Duodenal mucosa (tissue), 2 donors: ENCODE measurements at regions not wholly inside any gene's neighbourhood (a gene's known extent, or its start where the extent isn't known, plus 50 kb on each side); places are given as distances from the start of the nearest gene placed in this dataset.

ENCODE experiments used
- H3K27ac ChIP-seq: one replicate; pipeline ENCODE4 v1.7.0; 2013; ENCODE audit warnings: low read depth, low read length
- H3K27me3 ChIP-seq, 2 donors: one replicate each; pipeline ENCODE4 v1.7.0; 2013; ENCODE audit warnings: low read length in 2 of 2, control low read depth in 1 of 2; ENCODE audit not compliant: insufficient read depth in 2 of 2, control insufficient read depth in 1 of 2
- H3K36me3 ChIP-seq, 2 donors: one replicate each; pipeline ENCODE4 v1.7.0; 2013; ENCODE audit warnings: low read length in 2 of 2, control low read depth in 1 of 2; ENCODE audit not compliant: insufficient read depth in 2 of 2, control insufficient read depth in 1 of 2
- H3K4me1 ChIP-seq, 2 donors: one replicate each; pipeline ENCODE4 v1.7.0; 2013; ENCODE audit warnings: low read length in 2 of 2, control low read depth in 1 of 2; ENCODE audit not compliant: insufficient read depth in 2 of 2, control insufficient read depth in 1 of 2
- H3K4me3 ChIP-seq, 2 donors: one replicate each; pipeline ENCODE4 v1.7.0; 2013; ENCODE audit warnings: low read length in 2 of 2, low read depth in 1 of 2
- H3K9ac ChIP-seq, 2 donors: one replicate each; pipeline ENCODE4 v1.7.0; 2013; ENCODE audit warnings: low read length in 2 of 2, low read depth in 1 of 2
- H3K9me3 ChIP-seq, 2 donors: one replicate each; pipeline ENCODE4 v1.7.0; 2013; ENCODE audit warnings: low read length in 2 of 2, control low read depth in 1 of 2; ENCODE audit not compliant: control insufficient read depth in 1 of 2

DNA sequence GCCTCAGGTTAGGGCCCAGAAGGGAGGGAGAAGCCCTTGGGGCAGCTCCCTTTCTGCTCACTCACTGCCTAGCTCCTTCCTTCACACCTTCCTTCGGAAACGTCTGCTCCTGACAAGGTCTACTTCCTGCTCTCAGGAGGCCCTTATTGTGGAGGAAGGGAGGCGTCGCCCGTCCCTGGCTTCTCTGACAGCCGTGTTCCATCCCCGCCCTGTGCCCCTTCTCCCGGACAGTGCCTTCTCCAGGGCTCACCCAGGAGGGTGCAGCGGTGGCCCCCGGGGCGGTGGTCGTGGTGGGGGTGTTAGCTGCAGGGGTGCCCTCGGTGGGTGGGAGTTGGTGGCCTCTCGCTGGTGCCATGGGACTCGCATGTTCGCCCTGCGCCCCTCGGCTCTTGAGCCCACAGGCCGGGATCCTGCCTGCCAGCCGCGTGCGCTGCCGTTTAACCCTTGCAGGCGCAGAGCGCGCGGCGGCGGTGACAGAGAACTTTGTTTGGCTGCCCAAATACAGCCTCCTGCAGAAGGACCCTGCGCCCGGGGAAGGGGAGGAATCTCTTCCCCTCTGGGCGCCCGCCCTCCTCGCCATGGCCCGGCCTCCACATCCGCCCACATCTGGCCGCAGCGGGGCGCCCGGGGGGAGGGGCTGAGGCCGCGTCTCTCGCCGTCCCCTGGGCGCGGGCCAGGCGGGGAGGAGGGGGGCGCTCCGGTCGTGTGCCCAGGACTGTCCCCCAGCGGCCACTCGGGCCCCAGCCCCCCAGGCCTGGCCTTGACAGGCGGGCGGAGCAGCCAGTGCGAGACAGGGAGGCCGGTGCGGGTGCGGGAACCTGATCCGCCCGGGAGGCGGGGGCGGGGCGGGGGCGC is 231.9 kb downstream of the SEC14L1 start:
- Histone ChIP-seq H3K9ac (peak overlapping the region; percentile 61 to 76), H3K27ac (peak overlapping the region; percentile 30), H3K4me1 (peaks cover 39 to 53% of the 10 kb centered on the region in 2 donors), H3K36me3 (no peaks in the 10 kb centered on the region), H3K4me3 (peak overlapping the region; percentile 74 to 75), H3K27me3 (no peaks in the 10 kb centered on the region), H3K9me3 (no peaks in the 10 kb centered on the region)

DNA sequence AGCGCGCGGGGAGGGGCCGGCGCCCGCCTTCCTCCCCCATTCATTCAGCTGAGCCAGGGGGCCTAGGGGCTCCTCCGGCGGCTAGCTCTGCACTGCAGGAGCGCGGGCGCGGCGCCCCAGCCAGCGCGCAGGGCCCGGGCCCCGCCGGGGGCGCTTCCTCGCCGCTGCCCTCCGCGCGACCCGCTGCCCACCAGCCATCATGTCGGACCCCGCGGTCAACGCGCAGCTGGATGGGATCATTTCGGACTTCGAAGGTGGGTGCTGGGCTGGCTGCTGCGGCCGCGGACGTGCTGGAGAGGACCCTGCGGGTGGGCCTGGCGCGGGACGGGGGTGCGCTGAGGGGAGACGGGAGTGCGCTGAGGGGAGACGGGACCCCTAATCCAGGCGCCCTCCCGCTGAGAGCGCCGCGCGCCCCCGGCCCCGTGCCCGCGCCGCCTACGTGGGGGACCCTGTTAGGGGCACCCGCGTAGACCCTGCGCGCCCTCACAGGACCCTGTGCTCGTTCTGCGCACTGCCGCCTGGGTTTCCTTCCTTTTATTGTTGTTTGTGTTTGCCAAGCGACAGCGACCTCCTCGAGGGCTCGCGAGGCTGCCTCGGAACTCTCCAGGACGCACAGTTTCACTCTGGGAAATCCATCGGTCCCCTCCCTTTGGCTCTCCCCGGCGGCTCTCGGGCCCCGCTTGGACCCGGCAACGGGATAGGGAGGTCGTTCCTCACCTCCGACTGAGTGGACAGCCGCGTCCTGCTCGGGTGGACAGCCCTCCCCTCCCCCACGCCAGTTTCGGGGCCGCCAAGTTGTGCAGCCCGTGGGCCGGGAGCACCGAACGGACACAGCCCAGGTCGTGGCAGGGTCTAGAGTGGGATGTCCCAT is 232.8 kb downstream of the SEC14L1 start:
- H3K9ac ChIP-seq = peak overlapping the region; percentile 60 to 61
- no peaks in the 10 kb centered on the region for H3K27me3 ChIP-seq
- peak overlapping the region; percentile 73 to 76 for H3K4me3 ChIP-seq
- peak overlapping the region; percentile 81 for H3K27ac ChIP-seq
- H3K9me3 ChIP-seq = no peaks in the 10 kb centered on the region
- H3K4me1 ChIP-seq = peaks cover 44 to 53% of the 10 kb centered on the region in 2 donors
- no peaks in the 10 kb centered on the region for H3K36me3 ChIP-seq

DNA sequence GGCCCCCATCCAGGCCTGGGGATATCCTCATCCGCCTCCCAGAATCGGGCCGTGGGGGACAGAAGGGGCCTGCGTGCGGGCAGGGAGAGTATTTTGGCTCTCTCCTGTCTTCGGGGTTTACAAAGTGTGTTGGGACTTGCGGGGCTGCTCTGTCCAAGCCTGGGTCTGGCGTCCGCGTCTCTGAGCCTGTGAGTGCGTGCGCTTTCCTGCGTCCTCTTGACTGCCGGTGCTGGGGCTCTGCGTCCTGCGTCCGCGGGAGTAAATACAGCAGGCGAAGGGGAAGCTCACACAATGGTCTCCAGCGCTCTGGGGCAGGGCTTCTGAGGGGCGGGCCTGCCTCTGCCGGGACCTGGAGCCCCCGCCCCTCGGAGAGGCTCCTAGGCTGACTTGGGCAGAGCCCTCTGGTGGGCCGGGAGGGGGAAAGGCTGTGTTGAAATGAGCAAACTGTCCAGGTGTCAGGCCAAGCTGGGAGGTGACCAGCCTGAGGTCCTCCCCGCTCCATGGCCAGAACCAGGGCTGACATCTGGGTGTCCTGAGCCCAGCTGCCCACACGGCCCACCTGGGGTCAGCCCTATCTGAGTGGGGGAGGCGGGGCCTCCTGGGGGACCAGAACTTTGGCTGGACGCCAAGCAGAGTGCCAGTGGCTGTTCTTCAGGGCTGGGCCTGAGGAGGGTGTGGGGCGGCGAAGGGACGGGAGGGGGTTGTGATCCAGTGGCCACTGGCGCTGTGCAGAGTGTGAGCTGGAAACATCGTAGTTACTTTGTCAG is 233.6 kb downstream of the SEC14L1 start:
- Histone ChIP-seq H3K4me3 (peak overlapping the region; percentile 73 to 76), H3K4me1 (peaks cover 51 to 58% of the 10 kb centered on the region in 2 donors), H3K27ac (peak overlapping the region; percentile 81), H3K9me3 (no peaks in the 10 kb centered on the region), H3K27me3 (no peaks in the 10 kb centered on the region), H3K9ac (peak overlapping the region; percentile 60 to 61), H3K36me3 (no peaks in the 10 kb centered on the region)

DNA sequence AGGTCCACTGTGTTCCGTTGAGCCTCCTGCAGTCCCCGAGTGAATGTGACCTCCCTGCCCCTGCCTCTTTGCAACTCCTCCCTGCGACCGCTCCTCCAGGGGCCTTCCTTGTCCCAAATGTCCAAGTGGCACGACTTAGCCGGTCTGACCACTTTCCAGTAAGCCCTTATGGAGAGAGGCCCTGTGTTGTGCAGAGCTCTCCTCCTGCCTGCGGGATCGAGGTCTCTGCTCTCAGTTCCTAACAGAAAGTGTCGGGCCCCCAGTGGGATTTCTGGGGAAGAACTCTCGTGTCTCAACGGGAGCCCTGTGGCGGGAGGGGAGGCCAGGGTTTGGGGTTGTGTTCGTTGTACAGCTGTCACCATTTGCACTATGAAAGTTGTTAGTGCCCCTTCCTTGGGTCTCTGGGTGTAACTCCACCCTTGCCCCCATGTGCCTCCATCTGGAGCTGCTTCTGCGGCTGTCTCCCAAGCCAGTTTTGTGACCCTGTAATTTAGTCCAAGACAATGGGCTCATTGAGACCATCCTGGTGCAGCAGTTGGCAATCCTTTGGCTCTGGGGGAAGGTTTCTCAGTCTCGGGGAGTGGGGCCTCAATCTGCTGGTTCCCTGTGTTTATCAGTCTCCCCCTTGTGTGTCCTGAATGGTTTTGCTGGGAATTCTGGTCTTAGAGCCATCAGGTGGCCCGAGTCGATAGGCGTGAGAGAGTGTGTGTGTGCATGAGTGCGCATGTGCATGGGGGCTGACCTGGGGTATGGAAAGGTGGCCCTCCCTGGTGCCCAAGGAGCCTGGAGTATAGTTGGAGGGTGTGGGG is 234.5 kb downstream of the SEC14L1 start:
- peak overlapping the region; percentile 81 for H3K27ac ChIP-seq
- peaks cover 51 to 60% of the 10 kb centered on the region in 2 donors for H3K4me1 ChIP-seq
- H3K27me3 ChIP-seq = no peaks in the 10 kb centered on the region
- H3K36me3 ChIP-seq = no peaks in the 10 kb centered on the region
- H3K4me3 ChIP-seq = peak overlapping the region; percentile 73 to 76
- no peaks in the 10 kb centered on the region for H3K9me3 ChIP-seq
- peak overlapping the region; percentile 38 to 61 for H3K9ac ChIP-seq

DNA sequence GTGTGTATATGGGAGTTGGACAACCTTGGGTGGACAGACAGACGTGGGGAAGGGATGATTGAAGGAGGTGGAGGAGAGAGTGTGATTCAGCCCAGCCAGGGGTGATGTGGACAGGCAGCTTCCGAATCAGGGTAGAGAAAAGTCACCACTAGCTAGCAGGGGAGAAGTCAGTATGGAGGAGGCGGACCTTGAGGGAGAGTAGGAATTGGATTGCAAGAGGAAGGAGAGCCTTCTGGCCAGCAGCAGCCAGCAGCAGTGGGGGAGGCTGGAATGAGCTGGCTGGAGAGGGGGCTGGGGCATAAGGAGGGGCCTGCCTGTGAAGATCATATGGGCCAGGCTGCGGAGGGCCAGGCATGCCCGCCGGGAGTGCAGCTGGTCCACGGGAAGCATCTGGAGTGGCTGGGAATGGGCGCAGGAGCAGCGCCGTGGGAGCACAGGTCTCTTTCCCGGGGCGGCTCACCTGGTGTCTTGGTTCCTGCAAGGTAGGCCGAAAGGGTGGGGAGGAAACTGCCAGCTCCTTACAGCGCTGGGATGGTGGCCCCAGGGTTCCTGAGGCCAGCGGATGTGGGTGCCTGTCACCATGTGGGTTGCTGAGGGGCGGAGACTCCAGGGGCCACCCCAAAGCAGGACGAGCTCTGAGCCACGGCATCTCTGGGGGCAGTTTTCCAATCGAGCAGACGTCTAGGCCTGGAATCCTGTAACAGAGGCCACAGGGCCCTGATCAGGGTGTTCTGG is 235.3 kb downstream of the SEC14L1 start:
- Histone ChIP-seq H3K27me3 (no peaks in the 10 kb centered on the region), H3K4me1 (peaks cover 52 to 55% of the 10 kb centered on the region in 2 donors), H3K9ac (peak overlapping the region in 1 of 2 donors; percentile 38), H3K4me3 (peak overlapping the region; percentile 73 to 76), H3K27ac (no peak overlapping the region), H3K9me3 (no peaks in the 10 kb centered on the region), H3K36me3 (no peaks in the 10 kb centered on the region)

DNA sequence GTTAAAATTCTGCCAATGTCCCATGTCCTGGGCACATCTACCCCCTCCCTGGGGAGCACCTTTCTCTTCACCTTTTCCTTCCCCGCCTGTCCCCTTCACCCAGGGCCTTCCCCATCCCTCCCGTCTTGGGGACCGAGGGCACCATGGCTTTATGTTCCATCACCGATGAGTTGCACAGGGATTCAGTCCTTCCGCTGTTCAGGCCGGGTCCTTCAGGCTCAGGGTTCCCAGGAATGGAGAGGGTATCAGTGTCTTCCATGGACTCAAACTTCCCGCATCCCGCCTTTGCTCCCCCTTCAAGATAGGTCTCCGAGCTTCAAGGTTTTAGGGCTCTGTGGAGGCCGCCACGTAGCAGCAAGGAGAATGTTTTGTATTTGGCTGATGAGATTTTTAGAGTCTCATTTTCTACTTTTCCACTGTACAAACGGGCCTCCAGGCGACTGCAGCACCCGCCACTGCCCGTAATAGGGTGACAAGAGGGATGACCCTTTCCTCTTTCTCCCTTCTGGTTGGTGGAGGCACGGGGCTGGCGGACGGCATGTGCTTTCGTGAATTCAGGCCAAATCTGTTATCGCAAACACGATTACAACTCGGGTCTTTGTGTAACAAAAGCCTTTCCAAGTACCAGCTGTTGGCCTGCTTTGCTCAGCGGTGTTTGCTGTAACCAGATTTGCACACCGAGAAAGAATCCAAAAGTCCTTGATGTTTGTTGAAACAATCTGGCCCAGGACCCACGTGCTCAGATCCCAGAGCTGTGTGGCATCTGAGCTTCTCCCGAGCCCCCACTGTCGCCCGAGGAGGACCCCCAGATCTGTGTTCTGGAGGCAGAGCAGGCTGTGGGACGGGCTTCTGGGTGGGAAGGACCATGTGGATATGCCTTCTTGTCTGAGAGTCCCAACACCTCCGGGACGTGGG is 236.3 kb downstream of the SEC14L1 start:
- H3K27ac ChIP-seq = peak overlapping the region; percentile 17
- no peaks in the 10 kb centered on the region for H3K27me3 ChIP-seq
- H3K36me3 ChIP-seq = no peaks in the 10 kb centered on the region
- peak overlapping the region; percentile 29 to 36 for H3K4me3 ChIP-seq
- peaks cover 47 to 53% of the 10 kb centered on the region in 2 donors for H3K4me1 ChIP-seq
- H3K9ac ChIP-seq = peak overlapping the region in 1 of 2 donors; percentile 38
- H3K9me3 ChIP-seq = no peaks in the 10 kb centered on the region

DNA sequence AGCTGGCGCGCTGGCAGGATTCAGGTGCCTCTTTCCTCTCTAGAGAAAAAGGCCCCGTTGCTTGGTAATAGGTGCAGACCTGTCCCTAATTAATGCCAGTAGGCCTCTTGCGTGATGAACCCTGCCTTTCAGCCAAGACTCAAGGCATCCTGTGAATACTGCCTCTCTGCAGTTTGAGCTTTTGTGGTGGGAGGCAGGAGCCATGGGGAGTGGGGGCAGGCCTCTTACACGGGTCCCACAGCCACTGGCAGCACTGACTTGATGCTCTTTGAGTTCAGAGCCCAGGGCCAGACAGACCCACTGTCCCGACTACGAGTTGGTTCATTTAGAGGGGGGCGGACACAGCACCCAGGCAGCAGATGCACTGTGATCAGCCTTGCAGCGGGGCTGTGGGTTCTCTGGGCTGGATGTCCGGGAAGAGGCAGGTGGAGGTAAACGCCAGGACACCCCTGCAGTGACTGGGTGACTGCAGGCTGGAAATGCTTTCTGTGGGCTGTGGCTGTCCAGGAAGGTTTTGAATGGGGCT is 237.0 kb downstream of the SEC14L1 start:
- no peak overlapping the region for H3K9ac ChIP-seq
- H3K9me3 ChIP-seq = no peaks in the 10 kb centered on the region
- H3K4me1 ChIP-seq = peaks cover 48 to 52% of the 10 kb centered on the region in 2 donors
- H3K4me3 ChIP-seq = no peak overlapping the region
- no peaks in the 10 kb centered on the region for H3K36me3 ChIP-seq
- H3K27me3 ChIP-seq = no peaks in the 10 kb centered on the region
- H3K27ac ChIP-seq = no peak overlapping the region

DNA sequence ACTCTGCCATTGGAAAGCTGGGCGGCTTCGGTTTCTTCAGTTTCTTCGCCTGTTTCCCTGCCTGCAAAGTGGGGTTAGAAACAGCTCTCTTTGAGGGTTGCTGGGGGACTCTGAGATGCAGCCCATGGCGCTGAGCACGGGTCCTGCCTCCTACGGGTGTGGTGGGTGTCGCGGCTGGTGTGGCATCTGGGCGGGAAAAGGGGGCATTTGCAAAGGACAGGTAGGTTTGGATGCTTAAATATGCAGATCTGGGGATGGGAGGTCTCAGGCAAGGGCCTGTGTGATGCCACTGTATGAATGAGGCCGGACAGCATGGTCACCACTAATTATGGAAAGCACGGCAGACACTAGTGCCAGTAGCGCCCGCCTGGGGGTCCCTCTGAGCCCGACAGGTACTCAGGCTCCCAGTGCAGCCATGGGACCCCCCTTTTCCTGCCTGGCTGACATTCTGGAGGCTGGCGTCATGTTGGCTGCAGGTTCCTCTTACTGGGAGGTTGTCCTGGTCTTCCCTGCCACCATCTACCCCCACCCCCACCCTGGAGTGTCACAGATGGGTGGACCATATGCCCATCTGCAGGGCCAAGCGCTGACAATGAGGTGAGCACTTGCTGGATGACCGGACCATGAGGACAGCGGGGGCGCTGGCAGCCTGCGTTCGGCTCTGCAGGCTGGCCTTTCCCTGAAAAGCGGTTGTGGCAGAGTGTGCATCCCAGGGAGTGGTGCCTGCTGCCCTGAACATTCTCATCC is 237.7 kb downstream of the SEC14L1 start:
- Histone ChIP-seq H3K9me3 (no peaks in the 10 kb centered on the region), H3K36me3 (peaks cover 0 to under 1% of the 10 kb centered on the region in 2 donors), H3K9ac (no peak overlapping the region), H3K4me1 (peaks cover 52 to 58% of the 10 kb centered on the region in 2 donors), H3K27me3 (no peaks in the 10 kb centered on the region), H3K4me3 (no peak overlapping the region), H3K27ac (no peak overlapping the region)
